Ramos (cell line): ENCODE measurements at regions not wholly inside any gene's neighbourhood (a gene's known extent, or its start where the extent isn't known, plus 50 kb on each side); places are given as distances from the start of the nearest gene placed in this dataset.
"Not testable (repeated sequence)": the region's sequence is repeated elsewhere in the genome, so short reads cannot be mapped to it uniquely, and the experiment has no call there.

Experiments used
- in situ Hi-C: fragments of 300-500 bp; cut with MboI; formaldehyde crosslinking; loops from one replicate; pipeline ENCODE4 v1.14.3; 2022; ENCODE audit warnings: low sequenced_read_pairs; ENCODE audit not compliant: unreplicated experiment

DNA sequence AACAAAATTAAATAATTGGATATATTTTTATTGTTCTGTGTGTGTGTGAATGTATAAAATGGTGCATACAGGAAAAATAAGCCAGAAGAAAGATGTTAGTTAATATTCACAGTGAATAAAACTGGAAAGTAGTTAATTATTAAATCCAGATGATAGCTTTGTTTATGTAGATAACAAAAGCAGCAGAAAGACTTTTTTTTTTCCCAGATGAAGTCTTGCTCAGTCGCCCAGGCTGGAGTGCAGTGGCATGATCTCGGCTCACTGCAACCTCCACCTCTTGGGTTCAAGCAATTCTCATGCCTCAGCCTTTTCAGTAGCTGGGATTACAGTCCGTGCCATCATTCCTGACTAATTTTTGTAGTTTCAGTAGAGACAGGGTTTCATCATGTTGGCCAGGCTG lies 140.1 kb downstream of the ZNF486 start:
- in situ Hi-C loops: no loop called here

DNA sequence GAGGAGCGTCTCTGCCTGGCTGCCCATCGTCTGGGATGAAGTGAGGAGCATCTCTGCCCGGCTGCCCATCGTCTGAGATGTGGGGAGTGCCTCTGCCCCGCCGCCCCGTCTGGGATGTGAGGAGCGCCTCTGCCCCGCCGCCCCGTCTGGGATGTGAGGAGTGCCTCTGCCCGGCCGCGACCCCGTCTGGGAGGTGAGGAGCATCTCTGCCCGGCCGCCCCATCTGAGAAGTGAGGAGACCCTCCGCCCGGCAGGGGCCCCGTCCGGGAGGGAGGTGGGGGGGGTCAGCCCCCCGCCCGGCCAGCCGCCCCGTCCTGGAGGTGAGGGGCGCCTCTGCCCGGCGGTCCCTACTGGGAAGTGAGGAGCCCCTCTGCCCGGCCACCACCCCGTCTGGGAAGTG lies 129.3 kb downstream of the ZNF486 start:
- in situ Hi-C loops: not testable (repeated sequence)

DNA sequence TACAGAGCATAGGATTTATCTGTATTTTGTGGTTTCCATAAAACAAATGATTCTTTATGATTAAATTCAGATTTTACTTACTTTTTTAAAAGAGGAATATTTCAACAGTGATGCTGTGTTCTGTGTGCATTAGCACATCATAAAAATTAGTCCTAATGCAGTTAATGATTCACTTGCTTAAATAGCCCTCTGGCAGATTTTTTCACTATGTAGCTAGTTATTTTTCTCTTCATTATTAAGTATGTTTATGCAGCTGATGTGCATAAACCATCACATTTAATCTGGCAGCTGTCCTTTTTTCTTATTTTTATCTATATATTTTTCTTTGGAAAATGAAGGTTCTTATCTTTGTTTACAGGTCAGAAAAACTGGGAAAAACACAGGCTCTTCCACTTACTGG lies 127.2 kb downstream of the ZNF486 start:
- in situ Hi-C loops: no loop called here

DNA sequence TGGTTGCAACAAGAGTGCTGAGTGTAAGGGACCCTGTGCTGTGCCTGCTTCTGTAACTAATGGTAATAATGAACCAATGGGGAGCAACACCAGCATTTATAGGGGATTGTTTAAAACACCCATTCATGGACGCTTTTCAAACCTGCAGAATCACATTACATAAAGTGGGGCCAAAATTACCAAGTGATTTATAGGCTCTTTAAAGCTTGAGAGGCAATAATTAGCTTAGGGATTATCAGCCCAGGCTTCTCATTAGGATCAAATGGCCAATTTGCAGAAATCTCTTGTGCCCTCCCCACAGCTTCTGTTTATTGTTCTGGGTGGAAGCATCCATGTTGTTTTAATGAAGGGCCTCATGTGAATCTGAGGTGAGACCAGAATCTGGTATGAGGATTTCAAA lies 125.5 kb downstream of the ZNF486 start:
- in situ Hi-C loops: not testable (repeated sequence)

DNA sequence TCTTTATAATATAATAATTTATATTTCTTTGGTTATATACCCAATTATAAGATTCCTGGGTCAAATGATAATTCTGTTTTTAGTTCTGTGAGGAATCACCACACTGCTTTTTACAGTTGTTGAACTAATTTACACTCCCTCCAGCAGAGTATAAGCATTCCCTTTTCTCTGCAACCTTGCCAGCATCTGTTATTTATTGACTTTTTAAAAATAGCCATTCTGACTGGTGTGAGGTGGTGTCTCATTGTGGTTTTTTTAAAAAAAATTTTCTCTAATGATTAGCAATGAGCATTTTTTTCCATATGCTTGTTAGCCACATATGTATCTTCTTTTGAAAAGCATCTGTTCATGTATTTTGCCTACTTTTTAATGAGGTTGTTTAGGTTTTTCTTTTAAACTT lies 122.2 kb downstream of the ZNF486 start:
- in situ Hi-C loops: no loop called here

DNA sequence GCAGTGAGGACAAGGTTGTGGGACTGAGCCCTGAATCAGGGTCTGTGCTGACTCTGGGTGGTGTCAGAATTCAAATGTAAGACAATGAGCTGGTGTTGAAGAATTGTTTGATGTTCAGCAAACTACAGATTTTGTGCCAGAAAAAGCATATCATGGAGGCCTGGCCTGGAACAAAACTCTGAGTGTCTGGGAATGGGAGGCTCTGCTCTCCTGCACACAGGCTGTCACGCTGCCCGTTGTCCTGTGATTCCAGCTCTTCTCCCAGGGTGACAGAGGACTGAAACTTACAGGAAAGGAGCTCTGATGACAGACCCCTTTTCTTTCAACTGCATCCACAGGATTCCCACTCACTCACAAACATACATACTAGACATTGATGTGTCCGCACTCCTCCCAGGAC lies 120.1 kb downstream of the ZNF486 start:
- in situ Hi-C loops: no loop called here

DNA sequence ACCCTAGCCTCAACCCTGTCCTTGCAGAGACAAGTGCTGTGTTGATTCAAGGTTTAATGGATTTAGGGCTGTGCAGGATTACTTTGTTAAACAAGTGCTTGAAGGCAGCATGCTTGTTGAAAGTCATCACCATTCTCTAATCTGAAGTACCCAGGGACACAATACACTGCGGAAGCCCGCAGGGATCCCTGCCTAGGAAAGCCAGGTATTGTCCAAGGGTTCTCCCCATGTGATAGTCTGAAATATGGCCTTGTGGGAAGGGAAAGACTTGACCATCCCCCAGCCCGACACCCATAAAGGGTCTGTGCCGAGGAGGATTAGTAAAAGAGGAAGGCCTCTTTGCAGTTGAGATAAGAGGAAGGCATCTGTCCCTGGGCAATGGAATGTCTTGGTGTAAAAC lies 118.9 kb downstream of the ZNF486 start:
- in situ Hi-C loops: not testable (repeated sequence)

DNA sequence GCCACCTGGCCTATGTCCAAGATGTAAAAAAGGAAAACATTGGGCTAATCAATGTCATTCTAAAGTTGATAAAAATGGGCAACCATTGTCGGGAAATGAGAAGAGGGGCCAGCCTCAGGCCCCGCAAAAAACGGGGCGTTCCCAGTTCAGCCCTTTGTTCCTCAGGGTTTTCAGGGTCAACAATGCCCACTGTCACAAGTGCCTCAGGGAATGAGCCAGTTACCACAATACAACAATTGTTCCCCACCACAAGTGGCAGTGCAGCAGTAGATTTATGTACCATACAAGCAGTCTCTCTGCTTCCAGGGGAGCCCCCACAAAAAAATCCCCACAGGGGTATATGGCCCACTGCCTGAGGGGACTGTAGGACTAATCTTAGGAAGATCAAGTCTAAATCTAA lies 112.5 kb downstream of the ZNF486 start:
- in situ Hi-C loops: no loop called here

DNA sequence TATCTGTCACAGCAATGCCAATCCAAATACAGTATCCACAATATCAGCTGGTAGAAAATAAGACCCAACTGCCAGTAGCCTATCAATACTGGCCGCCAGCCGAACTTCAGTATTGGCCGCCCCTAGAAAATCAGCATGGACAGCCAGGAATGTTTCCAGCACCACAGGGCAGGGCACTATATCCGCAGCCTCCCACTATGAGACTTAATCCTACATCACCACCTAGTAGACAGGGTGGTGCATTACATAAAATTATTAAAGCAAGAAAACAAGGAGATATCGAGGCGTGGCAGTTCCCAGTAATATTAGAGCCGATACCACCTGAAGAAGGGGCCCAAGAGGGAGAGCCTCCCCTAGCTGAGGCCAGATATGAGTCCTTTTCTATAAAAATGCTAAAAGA lies 111.3 kb downstream of the ZNF486 start:
- in situ Hi-C loops: no loop called here

DNA sequence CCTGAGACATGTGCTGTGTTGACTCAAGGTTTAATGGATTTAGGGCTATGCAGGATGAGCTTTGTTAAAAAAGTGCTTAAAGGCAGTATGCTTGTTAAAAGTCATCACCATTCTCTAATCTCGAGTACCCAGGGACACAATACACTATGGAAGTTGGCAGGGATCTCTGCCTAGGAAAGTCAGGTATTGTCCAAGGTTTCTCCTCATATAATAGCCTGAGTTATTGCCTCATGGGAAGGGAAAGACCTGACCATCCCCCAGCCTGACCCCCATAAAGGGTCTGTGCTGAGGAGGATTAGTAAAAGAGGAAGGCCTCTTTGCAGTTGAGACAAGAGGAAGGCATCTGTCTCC lies 109.7 kb downstream of the ZNF486 start:
- in situ Hi-C loops: not testable (repeated sequence)

DNA sequence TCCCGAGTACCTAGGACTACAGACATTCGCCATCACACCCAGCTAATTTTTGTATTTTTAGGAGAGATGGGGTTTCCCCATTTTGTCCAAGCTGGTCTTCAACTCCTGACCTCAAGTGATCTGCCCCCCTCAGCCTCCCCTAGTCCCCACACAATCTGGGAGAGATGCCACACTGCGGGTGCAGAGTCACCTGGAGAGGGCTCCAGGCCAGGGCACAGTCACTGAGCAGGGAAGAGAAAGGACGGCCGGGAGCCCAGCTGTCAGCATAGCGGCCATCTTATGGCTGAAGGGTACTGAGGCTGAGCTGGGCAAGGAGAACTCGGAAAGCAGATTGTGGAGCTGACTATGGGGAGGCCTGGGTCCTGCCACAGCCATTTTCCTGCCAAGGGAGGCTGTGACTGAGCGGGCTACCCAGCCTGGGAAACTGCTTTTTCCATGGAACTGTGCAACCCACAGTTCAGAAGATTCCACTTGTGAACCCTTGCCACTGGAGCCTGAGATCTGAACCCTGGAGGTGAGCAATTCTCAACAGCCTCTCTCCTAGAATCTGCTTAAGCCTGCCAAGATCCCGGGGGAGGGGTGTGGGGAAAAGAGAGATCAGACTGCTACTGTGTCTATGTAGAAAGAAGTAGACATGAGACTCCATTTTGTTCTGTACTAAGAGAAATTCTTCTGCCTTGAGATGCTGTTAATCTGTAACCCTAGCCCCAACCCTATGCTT lies 109.2 kb downstream of the ZNF486 start:
- in situ Hi-C loops: no loop called here

DNA sequence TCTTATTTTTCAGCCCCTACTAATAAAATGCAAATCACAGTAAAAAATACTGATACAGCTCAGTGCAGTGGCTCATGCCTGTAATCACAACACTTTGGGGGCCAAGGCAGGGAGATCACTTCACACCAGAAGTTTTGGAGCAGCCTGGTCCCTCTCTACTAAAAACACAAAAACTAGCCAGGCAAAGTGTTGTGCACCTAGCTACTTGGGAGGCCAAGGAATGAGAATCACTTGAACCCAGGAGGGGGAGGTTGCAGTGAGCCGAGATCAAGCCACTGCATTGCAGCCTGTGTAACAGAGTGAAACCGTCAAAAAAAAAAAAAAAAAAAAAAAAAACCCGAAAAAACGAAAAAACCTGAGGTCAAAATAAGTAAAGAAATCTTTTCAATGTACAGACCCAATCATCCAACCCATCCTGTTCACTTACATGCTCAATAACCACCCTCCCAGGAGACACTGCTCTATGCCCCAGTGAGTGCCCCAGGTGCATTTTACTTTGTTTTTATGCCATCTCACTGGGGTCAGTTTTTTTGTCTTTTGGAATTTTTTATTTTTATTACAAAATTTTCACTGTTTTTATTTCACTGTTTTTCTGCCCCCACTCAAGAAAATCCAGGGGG lies 107.0 kb downstream of the ZNF486 start:
- in situ Hi-C loops: loop anchor here (25.0 kb wide), 1 partner anchor 737 kb away; the partner anchor contains the start of genes CILP2 and YJEFN3

DNA sequence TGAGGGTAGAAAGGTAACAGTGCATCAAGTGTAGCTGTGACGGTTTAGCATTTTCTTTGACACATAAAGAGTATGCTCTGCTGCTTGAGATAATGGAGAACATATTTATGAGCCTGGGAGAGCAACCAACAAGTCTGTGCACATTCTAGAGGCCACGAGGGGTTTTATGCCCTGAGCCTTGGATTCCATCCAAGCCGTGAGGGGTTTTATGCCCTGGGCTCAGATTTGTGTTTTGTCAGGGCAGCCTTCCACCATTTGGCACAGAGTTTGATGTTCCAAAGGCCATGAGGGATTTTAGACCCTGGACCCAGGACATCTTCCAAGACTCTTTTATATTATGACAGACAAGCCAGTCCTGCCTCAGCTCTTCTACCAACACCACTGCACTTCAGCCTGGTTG lies 106.4 kb downstream of the ZNF486 start:
- in situ Hi-C loops: loop anchor here (25.0 kb wide), 1 partner anchor 736 kb away; the partner anchor contains the start of genes CILP2 and YJEFN3

DNA sequence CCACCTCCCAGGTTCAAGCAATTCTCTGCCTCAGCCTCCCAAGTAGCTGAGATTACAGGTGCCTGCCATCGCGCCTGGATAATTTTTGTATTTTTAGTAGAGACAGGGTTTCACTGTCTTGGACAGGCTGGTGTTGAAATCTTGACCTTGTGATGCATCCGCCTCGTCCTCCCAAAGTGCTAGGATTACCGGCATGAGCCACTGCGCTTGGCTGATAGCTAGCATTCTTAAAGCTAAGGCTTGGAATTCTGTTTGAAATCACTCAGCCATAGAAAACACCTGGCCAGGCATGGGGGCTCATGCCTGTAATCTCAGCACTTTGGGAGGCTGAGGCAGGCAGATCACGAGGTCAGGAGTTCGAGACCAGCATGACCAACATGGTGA lies 105.6 kb downstream of the ZNF486 start:
- in situ Hi-C loops: loop anchor here (25.0 kb wide), 1 partner anchor 735 kb away; the partner anchor contains the start of genes CILP2 and YJEFN3

DNA sequence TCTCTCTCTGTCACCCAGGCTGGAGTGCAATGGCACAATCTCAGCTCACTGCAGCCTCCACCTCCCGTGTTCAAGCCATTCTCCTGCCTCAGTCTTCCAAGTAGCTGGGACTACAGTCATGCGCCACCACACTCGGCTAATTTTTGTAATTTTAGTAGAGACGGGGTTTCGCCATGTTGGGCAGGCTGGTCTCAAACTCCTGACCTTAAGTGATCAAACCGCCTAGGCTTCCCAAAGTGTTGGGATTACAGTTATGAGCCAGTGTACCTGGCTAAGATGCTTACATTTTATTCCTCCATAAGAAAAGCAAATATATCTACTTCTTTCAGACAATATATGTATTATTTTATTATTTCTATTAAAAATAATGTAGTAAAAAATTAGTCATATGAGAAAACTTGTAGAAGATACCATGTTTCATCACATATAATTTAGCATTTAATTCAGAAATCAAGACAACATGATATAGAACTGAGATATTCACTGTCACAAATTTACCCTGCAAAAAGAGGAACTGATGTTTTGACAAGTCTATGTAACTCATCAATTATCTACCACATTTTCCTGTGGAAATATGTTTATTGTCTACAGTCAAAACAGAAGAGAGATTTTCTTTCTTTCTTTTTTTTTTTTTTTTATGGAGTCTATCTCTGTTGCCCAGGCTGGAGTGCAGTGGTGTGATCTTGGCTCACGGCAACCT lies 105.1 kb downstream of the ZNF486 start:
- in situ Hi-C loops: loop anchor here (25.0 kb wide), 1 partner anchor 735 kb away; the partner anchor contains the start of genes CILP2 and YJEFN3

DNA sequence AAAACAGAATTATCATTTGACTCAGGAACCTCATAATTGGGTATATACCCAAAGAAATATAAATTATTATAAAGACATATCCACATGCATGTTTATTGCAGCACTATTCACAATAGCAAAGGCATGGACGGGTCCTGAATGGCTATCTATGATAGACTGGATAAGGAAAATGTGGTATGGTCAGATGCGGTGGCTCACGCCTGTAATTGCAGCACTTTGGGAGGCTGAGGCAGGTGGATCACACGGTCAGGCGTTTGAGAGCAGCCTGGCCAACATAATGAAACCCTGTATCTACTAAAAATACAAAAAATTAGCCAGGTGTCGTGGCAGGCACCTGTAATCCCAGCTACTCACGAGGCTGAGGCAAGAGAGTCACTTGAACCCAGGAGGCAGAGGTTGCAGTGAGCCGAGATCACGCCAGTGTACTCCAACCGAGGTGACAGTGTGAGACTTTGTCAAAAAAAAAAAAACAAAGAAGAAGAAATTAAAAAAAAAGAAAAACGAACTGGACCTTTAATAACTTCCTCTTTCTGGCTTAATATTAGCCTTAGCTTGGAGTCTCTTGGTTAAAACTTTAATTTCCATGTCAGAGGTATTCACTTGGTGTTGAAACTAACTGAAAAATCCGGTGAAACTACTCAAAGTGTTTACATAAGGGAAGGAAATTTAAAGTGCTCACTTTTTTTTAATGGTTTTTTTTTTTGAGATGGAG lies 104.4 kb downstream of the ZNF486 start:
- in situ Hi-C loops: loop anchor here (25.0 kb wide), 1 partner anchor 734 kb away; the partner anchor contains the start of genes CILP2 and YJEFN3

DNA sequence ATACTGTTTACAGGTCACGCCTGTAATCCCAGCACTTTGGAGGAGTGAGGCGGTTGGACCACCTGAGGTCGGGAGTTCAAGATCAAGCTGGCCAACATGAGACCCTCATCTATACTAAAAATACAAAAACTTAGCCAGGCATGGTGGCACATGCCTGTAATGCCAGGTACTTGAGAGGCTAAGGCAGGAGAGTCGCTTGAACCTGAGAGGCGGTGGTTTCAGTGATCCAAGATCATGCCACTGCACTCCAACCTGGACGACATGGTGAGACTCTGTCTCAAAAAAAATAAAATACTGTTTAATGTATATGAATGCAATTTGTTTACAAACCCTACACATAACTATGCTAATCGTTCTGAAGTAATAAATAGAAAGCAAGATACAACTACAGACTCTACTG lies 102.4 kb downstream of the ZNF486 start:
- in situ Hi-C loops: loop anchor here (25.0 kb wide), 1 partner anchor 732 kb away; the partner anchor contains the start of genes CILP2 and YJEFN3

DNA sequence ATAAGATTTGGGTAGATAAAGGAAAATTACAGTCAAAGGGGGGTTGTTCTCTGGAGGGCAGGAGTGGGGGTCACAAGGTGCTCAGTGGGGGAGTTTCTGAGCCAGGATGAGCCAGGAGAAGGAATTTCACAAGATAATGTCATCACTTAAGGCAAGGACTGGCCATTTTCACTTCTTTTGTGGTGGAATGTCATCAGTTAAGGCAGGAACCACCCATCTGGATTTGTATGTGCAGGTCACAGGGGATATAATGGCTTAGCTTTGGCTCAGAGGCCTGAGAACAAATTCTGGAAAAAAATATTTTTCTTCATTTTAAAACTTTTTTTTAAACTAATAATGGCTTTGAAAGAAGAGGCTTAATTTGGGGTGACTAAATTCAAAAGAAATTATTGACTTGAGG lies 94.5 kb downstream of the ZNF486 start:
- in situ Hi-C loops: loop anchor here (25.0 kb wide), 1 partner anchor 724 kb away; the partner anchor contains the start of genes CILP2 and YJEFN3

DNA sequence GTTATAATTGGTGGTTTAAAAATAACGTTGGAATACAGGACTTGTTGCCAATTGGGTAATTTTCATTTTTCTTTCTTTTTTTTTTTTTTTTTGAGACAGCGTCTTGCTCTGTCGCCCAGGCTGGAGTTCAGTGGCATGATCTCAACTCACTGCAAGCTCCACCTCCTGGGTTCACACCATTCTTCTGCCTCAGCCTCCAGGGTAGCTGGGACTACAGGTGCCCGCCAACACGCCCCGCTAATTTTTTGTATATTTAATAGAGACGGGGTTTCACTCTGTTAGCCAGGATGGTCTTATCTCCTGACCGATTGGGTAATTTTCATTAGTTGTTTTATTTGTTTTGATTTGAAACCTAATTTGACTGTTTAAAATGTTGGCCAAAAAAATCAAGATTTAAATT lies 93.7 kb downstream of the ZNF486 start:
- in situ Hi-C loops: loop anchor here (25.0 kb wide), 1 partner anchor 723 kb away; the partner anchor contains the start of genes CILP2 and YJEFN3

DNA sequence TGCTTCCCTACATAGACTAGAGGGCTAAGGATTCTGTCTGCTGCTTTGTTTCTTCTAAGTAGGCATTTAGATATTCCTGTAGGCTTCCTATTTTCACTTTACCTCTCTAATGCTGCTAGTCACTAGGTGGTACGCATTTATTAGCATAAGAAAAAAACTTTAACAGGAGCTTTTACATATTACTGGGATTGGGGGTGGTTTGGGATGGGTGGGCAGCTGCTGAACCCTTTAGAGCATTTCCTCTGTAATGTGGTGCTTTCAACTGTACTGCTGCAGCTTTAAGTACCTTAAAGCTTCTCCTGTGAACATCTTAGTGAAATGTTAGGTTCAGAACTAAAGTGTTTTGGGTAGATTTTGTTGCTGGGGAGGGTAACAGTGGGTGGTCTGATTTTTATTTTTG lies 92.6 kb downstream of the ZNF486 start:
- in situ Hi-C loops: loop anchor here (25.0 kb wide), 1 partner anchor 722 kb away; the partner anchor contains the start of genes CILP2 and YJEFN3
